H9 (cell line): ENCODE measurements at regions not wholly inside any gene's neighbourhood (a gene's known extent, or its start where the extent isn't known, plus 50 kb on each side); places are given as distances from the start of the nearest gene placed in this dataset.

Experiments used
- DNase-seq: peaks from one replicate; pipeline ENCODE4 v3.0.0-alpha.2; 2017
- H2AFZ ChIP-seq: one replicate; pipeline ENCODE4 v1.6.1; 2013; ENCODE audit warnings: mild to moderate bottlenecking, low read length, control low read depth, moderate library complexity
- H2AK5ac ChIP-seq: 2 replicates; pipeline ENCODE4 v1.6.1; 2013; ENCODE audit warnings: low read length, control low read depth, mixed read lengths; ENCODE audit not compliant: insufficient read length
- H2BK120ac ChIP-seq: one replicate; pipeline ENCODE4 v1.6.1; 2013; ENCODE audit warnings: low read depth, mild to moderate bottlenecking, low read length, control low read depth, inconsistent platforms; ENCODE audit not compliant: poor library complexity, severe bottlenecking
- H2BK12ac ChIP-seq: 2 replicates; pipeline ENCODE4 v1.6.1; 2013; ENCODE audit warnings: low read length, control low read depth, mixed read lengths, low read depth; ENCODE audit not compliant: insufficient read length
- H2BK15ac ChIP-seq: 2 replicates; pipeline ENCODE4 v1.6.1; 2013; ENCODE audit warnings: low read depth, low read length, control low read depth
- H2BK20ac ChIP-seq: one replicate; pipeline ENCODE4 v1.6.1; 2013; ENCODE audit warnings: low read depth, mild to moderate bottlenecking, low read length, control low read depth, inconsistent platforms; ENCODE audit not compliant: poor library complexity, severe bottlenecking
- H2BK5ac ChIP-seq: 2 replicates; pipeline ENCODE4 v1.6.1; 2013; ENCODE audit warnings: low read length, control low read depth, mixed read lengths; ENCODE audit not compliant: insufficient read length
- H3K14ac ChIP-seq: 2 replicates; pipeline ENCODE4 v1.6.1; 2013; ENCODE audit warnings: low read length, control low read depth; ENCODE audit not compliant: insufficient read depth
- H3K18ac ChIP-seq: 2 replicates; pipeline ENCODE4 v1.6.1; 2013; ENCODE audit warnings: low read depth, mild to moderate bottlenecking, mixed read lengths, low read length, control low read depth; ENCODE audit not compliant: insufficient read length
- H3K23ac ChIP-seq: 2 replicates; pipeline ENCODE4 v1.6.1; 2013; ENCODE audit warnings: low read length, control low read depth, mixed read lengths, low read depth; ENCODE audit not compliant: insufficient read length
- H3K23me2 ChIP-seq: 2 replicates; pipeline ENCODE4 v1.6.1; 2013; ENCODE audit warnings: low read depth, mild to moderate bottlenecking, mixed read lengths, low read length, control low read depth; ENCODE audit not compliant: insufficient read length, poor library complexity, severe bottlenecking
- H3K27ac ChIP-seq: 2 replicates; pipeline ENCODE4 v1.5.1; 2013; ENCODE audit warnings: low read length, control low read depth, mixed read lengths, low read depth; ENCODE audit not compliant: insufficient read length
- H3K27me3 ChIP-seq: 2 replicates; pipeline ENCODE4 v1.6.1; 2013; ENCODE audit warnings: low read length, control low read depth, inconsistent platforms; ENCODE audit not compliant: insufficient read depth
- H3K4ac ChIP-seq: 2 replicates; pipeline ENCODE4 v1.6.1; 2013; ENCODE audit warnings: low read depth, mild to moderate bottlenecking, control low read depth, inconsistent platforms, low read length, moderate library complexity
- H3K4me1 ChIP-seq: 2 replicates; pipeline ENCODE4 v1.6.1; 2013; ENCODE audit warnings: low read length, control low read depth, inconsistent platforms; ENCODE audit not compliant: insufficient read depth
- H3K4me2 ChIP-seq: 2 replicates; pipeline ENCODE4 v1.6.1; 2013; ENCODE audit warnings: low read length, control low read depth, mixed read lengths; ENCODE audit not compliant: insufficient read length, insufficient read depth
- H3K56ac ChIP-seq: 2 replicates; pipeline ENCODE4 v1.6.1; 2013; ENCODE audit warnings: low read depth, mild to moderate bottlenecking, mixed read lengths, low read length, control low read depth; ENCODE audit not compliant: insufficient read length
- H3K79me1 ChIP-seq: 2 replicates; pipeline ENCODE4 v1.6.1; 2013; ENCODE audit warnings: low read depth, mild to moderate bottlenecking, moderate library complexity, low read length, control low read depth, inconsistent platforms; ENCODE audit not compliant: insufficient read depth, poor library complexity, severe bottlenecking
- H3K79me2 ChIP-seq: 2 replicates; pipeline ENCODE4 v1.6.1; 2013; ENCODE audit warnings: low read length, control low read depth, inconsistent platforms; ENCODE audit not compliant: insufficient read depth
- H3K9ac ChIP-seq: 2 replicates; pipeline ENCODE4 v1.6.1; 2013; ENCODE audit warnings: low read length, control low read depth, mixed read lengths; ENCODE audit not compliant: insufficient read length; ENCODE audit errors: extremely low read depth
- H3K9me3 ChIP-seq: one replicate; pipeline ENCODE4 v1.6.1; 2013; ENCODE audit warnings: low read depth, low read length, inconsistent platforms; ENCODE audit not compliant: control insufficient read depth
- H3T11ph ChIP-seq: one replicate; pipeline ENCODE4 v1.6.1; 2013; ENCODE audit warnings: mild to moderate bottlenecking, low read length, control low read depth, inconsistent platforms
- H4K20me1 ChIP-seq: one replicate; pipeline ENCODE4 v1.6.1; 2013; ENCODE audit not compliant: control insufficient read depth, insufficient read length, insufficient read depth
- H4K5ac ChIP-seq: 2 replicates; pipeline ENCODE4 v1.6.1; 2013; ENCODE audit warnings: low read depth, mild to moderate bottlenecking, mixed read lengths, low read length, control low read depth; ENCODE audit not compliant: insufficient read length
- H4K8ac ChIP-seq: replicated peaks from 2 replicates; pipeline ENCODE4 v1.6.1; 2013; ENCODE audit warnings: low read length, control low read depth, mixed read lengths, low read depth; ENCODE audit not compliant: insufficient read length
- H4K91ac ChIP-seq: 2 replicates; pipeline ENCODE4 v1.6.1; 2013; ENCODE audit warnings: low read depth, mild to moderate bottlenecking, moderate library complexity, mixed read lengths, low read length, control low read depth; ENCODE audit not compliant: insufficient read length
- H3K27ac Mint-ChIP-seq, 3 experiments: 2 replicates in 2 of 3; 3 replicates in 1 of 3; pipeline ENCODE4 v1.8.0; 2020 to 2021; ENCODE audit warnings: mixed read lengths in 3 of 3, mild to moderate bottlenecking in 1 of 3, moderate library complexity in 1 of 3
- H3K27me3 Mint-ChIP-seq: 2 replicates; pipeline ENCODE4 v1.8.0; 2021; ENCODE audit warnings: low read depth, mild to moderate bottlenecking, moderate library complexity, mixed read lengths
- H3K36me3 Mint-ChIP-seq, 3 experiments: 2 replicates in 2 of 3; 3 replicates in 1 of 3; pipeline ENCODE4 v1.8.0; 2020 to 2021; ENCODE audit warnings: low read depth in 3 of 3, mixed read lengths in 3 of 3; ENCODE audit not compliant: insufficient read depth in 1 of 3
- H3K4me1 Mint-ChIP-seq, 2 experiments: 2 replicates each; pipeline ENCODE4 v1.8.0; 2020; ENCODE audit warnings: mixed read lengths in 2 of 2
- H3K4me3 Mint-ChIP-seq, 2 experiments: 2 replicates in 1 of 2; 3 replicates in 1 of 2; pipeline ENCODE4 v1.8.0; 2020 to 2021; ENCODE audit warnings: mild to moderate bottlenecking in 2 of 2, mixed read lengths in 2 of 2, moderate library complexity in 1 of 2
- H3K9me3 Mint-ChIP-seq, 2 experiments: 2 replicates in 1 of 2; 3 replicates in 1 of 2; pipeline ENCODE4 v1.8.0; 2020; ENCODE audit warnings: mild to moderate bottlenecking in 2 of 2, mixed read lengths in 2 of 2, moderate library complexity in 1 of 2
- WGBS: extraction: QIAGEN DNeasy Blood & Tissue Kit; methylation state at CpG from one replicate; pipeline ENCODE4 v1.1.7; 2013; ENCODE audit warnings: missing lambda C conversion rate, low lambda C conversion rate, mixed read lengths; ENCODE audit not compliant: insufficient read length; ENCODE audit errors: extremely low coverage; 5-methylcytosine and 5-hydroxymethylcytosine counted together
- TF ChIP-seq, protein P1 (sequence below): fragments of 200-600 bp; sonication (generic); conservative IDR thresholded peaks from 3 replicates; pipeline ENCODE4 v1.8.0; 2021; ENCODE audit warnings: antibody characterized with exemption, mild to moderate bottlenecking

- H4K8ac ChIP-seq, result no peak overlapping the region
- no peak overlapping the region for H3T11ph ChIP-seq
- Mint-ChIP-seq H3K9me3 (no peaks in the 10 kb centered on the region), H3K36me3 (no peaks in the 10 kb centered on the region), H3K27ac (no peak overlapping the region), H3K27me3 (peaks cover 33% of the 10 kb centered on the region), H3K4me1 (peaks cover 3 to 4% of the 10 kb centered on the region in 2 experiments; a peak in 3 of 4 replicates), H3K4me3 (no peak overlapping the region)
- no peaks in the 10 kb centered on the region for H3K23me2 ChIP-seq
- no peak for DNase-seq
- H4K91ac ChIP-seq, result no peak overlapping the region
- no peaks in the 10 kb centered on the region for H3K27me3 ChIP-seq
- H4K5ac ChIP-seq, result no peak overlapping the region
- H3K18ac ChIP-seq, result no peak overlapping the region
- H3K4me2 ChIP-seq, result no peak overlapping the region
- no peaks in the 10 kb centered on the region for H3K9me3 ChIP-seq
- H3K79me1 ChIP-seq, result no peaks in the 10 kb centered on the region
- no peaks in the 10 kb centered on the region for H4K20me1 ChIP-seq
- no peak overlapping the region for H2BK120ac ChIP-seq
- no peak overlapping the region for H3K27ac ChIP-seq
- H3K14ac ChIP-seq, result no peak overlapping the region
- no peak overlapping the region for H2AK5ac ChIP-seq
- H3K56ac ChIP-seq, result no peak overlapping the region
- H2BK20ac ChIP-seq, result no peak overlapping the region
- no peak overlapping the region for H2BK15ac ChIP-seq
- no peaks in the 10 kb centered on the region for H3K4me1 ChIP-seq
- no peak overlapping the region for H3K23ac ChIP-seq
- no peak overlapping the region for H2AFZ ChIP-seq
- no peak overlapping the region for H3K9ac ChIP-seq
- no peak overlapping the region for H2BK5ac ChIP-seq
- H3K4ac ChIP-seq, result no peak overlapping the region
- TF ChIP-seq, protein P1, sequence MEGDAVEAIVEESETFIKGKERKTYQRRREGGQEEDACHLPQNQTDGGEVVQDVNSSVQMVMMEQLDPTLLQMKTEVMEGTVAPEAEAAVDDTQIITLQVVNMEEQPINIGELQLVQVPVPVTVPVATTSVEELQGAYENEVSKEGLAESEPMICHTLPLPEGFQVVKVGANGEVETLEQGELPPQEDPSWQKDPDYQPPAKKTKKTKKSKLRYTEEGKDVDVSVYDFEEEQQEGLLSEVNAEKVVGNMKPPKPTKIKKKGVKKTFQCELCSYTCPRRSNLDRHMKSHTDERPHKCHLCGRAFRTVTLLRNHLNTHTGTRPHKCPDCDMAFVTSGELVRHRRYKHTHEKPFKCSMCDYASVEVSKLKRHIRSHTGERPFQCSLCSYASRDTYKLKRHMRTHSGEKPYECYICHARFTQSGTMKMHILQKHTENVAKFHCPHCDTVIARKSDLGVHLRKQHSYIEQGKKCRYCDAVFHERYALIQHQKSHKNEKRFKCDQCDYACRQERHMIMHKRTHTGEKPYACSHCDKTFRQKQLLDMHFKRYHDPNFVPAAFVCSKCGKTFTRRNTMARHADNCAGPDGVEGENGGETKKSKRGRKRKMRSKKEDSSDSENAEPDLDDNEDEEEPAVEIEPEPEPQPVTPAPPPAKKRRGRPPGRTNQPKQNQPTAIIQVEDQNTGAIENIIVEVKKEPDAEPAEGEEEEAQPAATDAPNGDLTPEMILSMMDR, result no peak
- no CpG with 5 or more reads among the region's 6 CpGs for WGBS
- H2BK12ac ChIP-seq, result no peak overlapping the region
- no peaks in the 10 kb centered on the region for H3K79me2 ChIP-seq
Observed at GRCh38 chr9:124108216-124108615, 96.6 kb downstream of the LHX2 start.
